Caco-2 (cell line): ENCODE measurements at regions not wholly inside any gene's neighbourhood (a gene's known extent, or its start where the extent isn't known, plus 50 kb on each side); places are given as distances from the start of the nearest gene placed in this dataset.
"Not testable (repeated sequence)": the region's sequence is repeated elsewhere in the genome, so short reads cannot be mapped to it uniquely, and the experiment has no call there.

Experiments
- BruUV-seq: library from RNA; stranded (reverse); fragments of 400-500 nt; replicated peaks from 2 replicates; lab custom pipeline; 2021; lab: Mats Ljungman, UMichigan
- CTCF ChIA-PET: fragments of 300-600 bp; sonication (Branson Sonifier 250); formaldehyde crosslinking; loops from one replicate; lab custom pipeline; 2022; ENCODE audit warnings: antibody characterized with exemption; lab: Charles Lee
- POLR2A ChIA-PET: fragments of 300-600 bp; sonication (Branson Sonifier 250); formaldehyde crosslinking; loops from one replicate; lab custom pipeline; 2022; ENCODE audit warnings: antibody characterized with exemption; lab: Charles Lee
- DNase-seq, 2 experiments: peaks; one replicate each; pipeline versions ENCODE4 v3.0.0 to v3.0.0-alpha.2; 2020 to 2022
- H3K27me3 ChIP-seq: replicated peaks from 2 replicates; pipeline ENCODE4 v1.6.0; 2011; ENCODE audit warnings: low read length; ENCODE audit not compliant: control insufficient read depth, insufficient read depth
- H3K36me3 ChIP-seq: 2 replicates; pipeline ENCODE4 v1.5.1; 2011; ENCODE audit warnings: low read length; ENCODE audit not compliant: control insufficient read depth, insufficient read depth
- H3K4me1 ChIP-seq: fragments of 250-450 bp; sonication (Bioruptor Pico); 2 replicates; pipeline ENCODE4 v1.5.1; 2020; ENCODE audit warnings: mild to moderate bottlenecking
- H3K4me3 ChIP-seq: 2 replicates; pipeline ENCODE4 v1.5.1; 2011; ENCODE audit warnings: low read depth, mild to moderate bottlenecking, control low read depth, low read length
- H3K9me3 ChIP-seq: fragments of 250-450 bp; sonication (Bioruptor Pico); 2 replicates; pipeline ENCODE4 v1.5.1; 2020; ENCODE audit warnings: mild to moderate bottlenecking, moderate library complexity
- H3K27ac Mint-ChIP-seq: one replicate; pipeline ENCODE4 v1.8.0; 2022; ENCODE audit warnings: mixed read lengths; ENCODE audit not compliant: unreplicated experiment
- H3K27me3 Mint-ChIP-seq: one replicate; pipeline ENCODE4 v1.8.0; 2022; ENCODE audit warnings: mixed read lengths; ENCODE audit not compliant: insufficient read depth, unreplicated experiment
- H3K36me3 Mint-ChIP-seq: one replicate; pipeline ENCODE4 v1.8.0; 2022; ENCODE audit warnings: mild to moderate bottlenecking, mixed read lengths; ENCODE audit not compliant: insufficient read depth, unreplicated experiment
- H3K4me1 Mint-ChIP-seq: one replicate; pipeline ENCODE4 v1.8.0; 2022; ENCODE audit warnings: low read depth, mixed read lengths; ENCODE audit not compliant: unreplicated experiment
- H3K4me3 Mint-ChIP-seq: one replicate; pipeline ENCODE4 v1.8.0; 2022; ENCODE audit warnings: mild to moderate bottlenecking, moderate library complexity, mixed read lengths; ENCODE audit not compliant: unreplicated experiment
- H3K9me3 Mint-ChIP-seq: one replicate; pipeline ENCODE4 v1.8.0; 2022; ENCODE audit warnings: mixed read lengths; ENCODE audit not compliant: unreplicated experiment
- intact Hi-C: fragments of 100-400 bp; cut with micrococcal nuclease; formaldehyde crosslinking; loops from one replicate; pipeline ENCODE4 v1.10.0; 2022; ENCODE audit not compliant: unreplicated experiment
- TF ChIP-seq, protein P1 (sequence below), 2 experiments: fragments of 200-600 bp in 1 of 2; IDR thresholded peaks; 1 replicate in 1 of 2; 2 replicates in 1 of 2; pipeline versions ENCODE4 v1.5.1 to v1.8.0; 2011 to 2022; ENCODE audit warnings: antibody characterized with exemption in 1 of 2, control low read depth in 1 of 2, inconsistent platforms in 1 of 2, low read depth in 1 of 2, low read length in 1 of 2, mild to moderate bottlenecking in 1 of 2, moderate library complexity in 1 of 2; ENCODE audit not compliant: insufficient read depth in 1 of 2, severe bottlenecking in 1 of 2, unreplicated experiment in 1 of 2

DNA sequence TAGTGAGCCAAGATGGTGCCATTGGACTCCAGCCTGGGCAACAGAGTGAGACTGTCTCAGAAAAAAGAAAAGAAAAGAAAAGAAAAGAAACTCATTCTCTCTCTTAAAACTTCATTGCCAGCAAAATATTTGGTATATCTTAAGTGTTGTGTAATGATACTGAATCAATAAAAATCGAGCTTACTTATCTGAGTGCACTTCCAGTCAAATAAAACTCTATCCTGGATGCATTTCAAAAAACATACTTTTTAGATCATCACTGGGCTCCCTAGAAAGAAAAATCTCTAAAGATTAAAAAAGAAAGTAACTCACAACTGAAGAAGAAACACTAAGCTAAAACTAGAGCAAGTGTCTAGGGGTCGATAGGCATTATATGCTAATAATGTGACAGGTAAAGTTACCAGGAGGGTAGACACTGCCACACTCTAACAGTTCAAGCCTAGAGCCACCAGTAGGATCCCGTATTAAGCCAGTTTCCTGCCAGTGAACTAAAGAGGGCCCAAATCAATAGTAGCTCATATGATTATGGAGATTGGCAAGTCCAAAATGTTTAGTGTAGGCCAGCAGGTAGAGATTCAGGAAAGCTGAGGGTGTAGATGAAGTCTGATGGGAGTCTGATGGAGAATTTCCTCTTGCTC lies 242.1 kb upstream of the CYRIA start:
- TF ChIP-seq, protein P1, sequence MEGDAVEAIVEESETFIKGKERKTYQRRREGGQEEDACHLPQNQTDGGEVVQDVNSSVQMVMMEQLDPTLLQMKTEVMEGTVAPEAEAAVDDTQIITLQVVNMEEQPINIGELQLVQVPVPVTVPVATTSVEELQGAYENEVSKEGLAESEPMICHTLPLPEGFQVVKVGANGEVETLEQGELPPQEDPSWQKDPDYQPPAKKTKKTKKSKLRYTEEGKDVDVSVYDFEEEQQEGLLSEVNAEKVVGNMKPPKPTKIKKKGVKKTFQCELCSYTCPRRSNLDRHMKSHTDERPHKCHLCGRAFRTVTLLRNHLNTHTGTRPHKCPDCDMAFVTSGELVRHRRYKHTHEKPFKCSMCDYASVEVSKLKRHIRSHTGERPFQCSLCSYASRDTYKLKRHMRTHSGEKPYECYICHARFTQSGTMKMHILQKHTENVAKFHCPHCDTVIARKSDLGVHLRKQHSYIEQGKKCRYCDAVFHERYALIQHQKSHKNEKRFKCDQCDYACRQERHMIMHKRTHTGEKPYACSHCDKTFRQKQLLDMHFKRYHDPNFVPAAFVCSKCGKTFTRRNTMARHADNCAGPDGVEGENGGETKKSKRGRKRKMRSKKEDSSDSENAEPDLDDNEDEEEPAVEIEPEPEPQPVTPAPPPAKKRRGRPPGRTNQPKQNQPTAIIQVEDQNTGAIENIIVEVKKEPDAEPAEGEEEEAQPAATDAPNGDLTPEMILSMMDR (IDR thresholded peaks at IDR 0.05; ENCODE audit: insufficient read depth in 1 of 2, low read depth in 1 of 2, low read length in 1 of 2, severe bottlenecking in 1 of 2, unreplicated experiment in 1 of 2), result no peak
- no TSS peak for BruUV-seq
- Mint-ChIP-seq H3K4me1 (no peaks in the 10 kb centered on the region), H3K27ac (no peak overlapping the region), H3K9me3 (no peaks in the 10 kb centered on the region), H3K36me3 (no peaks in the 10 kb centered on the region), H3K27me3 (no peaks in the 10 kb centered on the region), H3K4me3 (no peak overlapping the region)
- ChIA-PET CTCF (interaction anchor here (0.5 kb wide), 1 partner anchor 11 kb away, joined by 3 read pairs; no protein-coding TSS in a partner anchor), POLR2A (no interaction called here)
- no peaks in the 10 kb centered on the region for H3K9me3 ChIP-seq
- intact Hi-C loops, result loop anchor here (10.0 kb wide), 1 partner anchor 293 kb away; no protein-coding TSS in a partner anchor
- DNase-seq, result no peak
- no peaks in the 10 kb centered on the region for H3K4me1 ChIP-seq
- H3K4me3 ChIP-seq, result no peak overlapping the region
- no peaks in the 10 kb centered on the region for H3K36me3 ChIP-seq
- H3K27me3 ChIP-seq, result no peaks in the 10 kb centered on the region

DNA sequence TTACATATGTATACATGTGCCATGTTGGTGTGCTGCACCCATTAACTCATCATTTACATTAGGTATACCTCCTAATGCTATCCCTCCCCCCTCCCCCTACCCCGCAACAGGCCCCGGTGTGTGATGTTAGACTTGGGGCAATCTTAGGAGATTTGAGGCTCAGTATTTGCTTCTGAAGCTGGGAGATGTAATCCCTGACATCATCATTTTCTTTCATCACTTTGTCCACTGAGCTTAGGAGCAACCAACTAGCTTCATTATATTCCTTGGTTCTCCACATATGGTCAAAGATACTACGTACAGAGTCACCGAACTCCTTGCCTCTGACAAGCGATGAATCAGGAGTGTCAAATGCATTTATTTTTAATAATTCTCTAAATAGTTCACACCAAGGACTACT lies 239.7 kb upstream of the CYRIA start:
- CTCF ChIA-PET, H3K36me3 ChIP-seq, DNase-seq, H3K27me3 ChIP-seq, H3K4me1 ChIP-seq, H3K9me3 Mint-ChIP-seq, H3K4me3 ChIP-seq, H3K27ac Mint-ChIP-seq, H3K36me3 Mint-ChIP-seq, H3K9me3 ChIP-seq, BruUV-seq, H3K27me3 Mint-ChIP-seq, H3K4me3 Mint-ChIP-seq, H3K4me1 Mint-ChIP-seq, POLR2A ChIA-PET: not testable (repeated sequence)
- intact Hi-C loops, result loop anchor here (10.0 kb wide), 1 partner anchor 291 kb away; no protein-coding TSS in a partner anchor

DNA sequence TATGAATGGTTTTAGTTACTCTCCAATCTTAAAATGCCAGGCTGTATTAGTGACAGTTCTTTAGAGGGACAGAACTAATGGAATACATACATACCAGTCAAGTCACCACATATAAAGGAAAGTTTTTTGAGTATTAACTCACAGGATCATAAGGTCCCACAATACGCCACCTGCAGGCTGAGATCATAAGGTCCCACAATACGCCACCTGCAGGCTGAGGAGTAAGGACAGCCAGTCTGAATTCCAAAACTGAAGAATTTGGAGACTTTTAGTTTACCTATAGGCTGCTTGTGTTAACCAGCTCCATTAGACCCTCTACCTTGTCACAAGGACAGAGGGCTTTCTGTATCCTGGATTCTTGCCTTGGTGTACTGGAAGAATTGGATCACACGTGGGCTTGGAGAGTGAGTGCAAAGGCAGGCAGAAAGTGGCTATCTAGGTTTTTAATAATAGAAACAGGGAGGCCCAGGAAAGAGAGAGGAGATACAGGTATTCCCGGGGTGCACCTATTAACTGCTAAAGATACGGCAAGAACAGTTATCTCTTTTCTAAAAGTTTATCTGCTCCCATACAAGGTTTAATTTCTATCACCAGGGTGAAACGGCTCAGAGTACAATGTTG lies 234.9 kb upstream of the CYRIA start:
- Mint-ChIP-seq H3K4me1 (peaks cover 6% of the 10 kb centered on the region), H3K9me3 (no peaks in the 10 kb centered on the region), H3K4me3 (no peak overlapping the region), H3K36me3 (no peaks in the 10 kb centered on the region), H3K27ac (no peak overlapping the region), H3K27me3 (no peaks in the 10 kb centered on the region)
- no peaks in the 10 kb centered on the region for H3K4me1 ChIP-seq
- no peak overlapping the region for H3K4me3 ChIP-seq
- intact Hi-C loops, result loop anchor here (1.0 to 10.0 kb wide), 2 partner anchors 127 to 286 kb away; no protein-coding TSS in a partner anchor
- H3K9me3 ChIP-seq, result no peaks in the 10 kb centered on the region
- TF ChIP-seq, protein P1 (IDR thresholded peaks at IDR 0.05; ENCODE audit: insufficient read depth in 1 of 2, low read depth in 1 of 2, low read length in 1 of 2, severe bottlenecking in 1 of 2, unreplicated experiment in 1 of 2), result peak; percentile 87 to 98
- no peaks in the 10 kb centered on the region for H3K36me3 ChIP-seq
- no TSS peak for BruUV-seq
- H3K27me3 ChIP-seq, result no peaks in the 10 kb centered on the region
- POLR2A ChIA-PET, result no interaction called here
- CTCF ChIA-PET, result interaction anchor here (0.7 to 1.8 kb wide), 2 partner anchors 15 to 125 kb away, joined by 3 to 4 read pairs; no protein-coding TSS in a partner anchor
- DNase-seq, result peak; percentile 49 to 59
